Vagina (tissue), 2 donors: ENCODE measurements at regions not wholly inside any gene's neighbourhood (a gene's known extent, or its start where the extent isn't known, plus 50 kb on each side); places are given as distances from the start of the nearest gene placed in this dataset.

Experiments
- CTCF ChIP-seq, 3 experiments: fragments of 450-650 bp in 2 of 3; fragments of 200-600 bp in 1 of 3; sonication (generic) in 1 of 3; IDR thresholded peaks; one replicate each; pipeline ENCODE4 v1.5.1; 2017 to 2019; ENCODE audit warnings: antibody characterized with exemption in 3 of 3, mild to moderate bottlenecking in 2 of 3, moderate library complexity in 2 of 3
- POLR2A ChIP-seq, 2 donors: fragments of 450-650 bp; IDR thresholded peaks; one replicate each; pipeline ENCODE4 v1.6.1; 2017; ENCODE audit warnings: antibody characterized with exemption in 2 of 2, mild to moderate bottlenecking in 2 of 2, moderate library complexity in 2 of 2
- POLR2AphosphoS5 ChIP-seq, 2 donors: sonication (generic); formaldehyde crosslinking; IDR thresholded peaks; one replicate each; pipeline ENCODE4 v1.9.0; 2017; ENCODE audit warnings: antibody characterized with exemption in 2 of 2, mild to moderate bottlenecking in 2 of 2, low read depth in 1 of 2; ENCODE audit not compliant: insufficient read depth in 1 of 2

GRCh38 chr4:153936121-153936520 lies 147.2 kb upstream of the SFRP2 start:
- TF ChIP-seq CTCF (IDR thresholded peaks at IDR 0.05) (no peak), POLR2A (IDR thresholded peaks at IDR 0.05) (no peak), POLR2AphosphoS5 (IDR thresholded peaks at IDR 0.05; ENCODE audit: insufficient read depth in 1 of 2, low read depth in 1 of 2) (no peak)
